NCI-H69 (cell line): ENCODE measurements at regions not wholly inside any gene's neighbourhood (a gene's known extent, or its start where the extent isn't known, plus 50 kb on each side); places are given as distances from the start of the nearest gene placed in this dataset.
"Not testable (repeated sequence)": the region's sequence is repeated elsewhere in the genome, so short reads cannot be mapped to it uniquely, and the experiment has no call there.

Experiments
- DNase-seq: peaks from one replicate; lab custom pipeline; 2025; lab: John Stamatoyannopoulos, UW

- DNase-seq, result peak; percentile 16
Observed at GRCh38 chr17:13212860-13213259, 195.0 kb upstream of the ELAC2 start.

- no peak for DNase-seq
Observed at GRCh38 chr17:13209081-13209480, 191.3 kb upstream of the ELAC2 start.

GRCh38 chr17:13204607-13205237 lies 186.9 kb upstream of the ELAC2 start:
- no peak for DNase-seq

- no peak for DNase-seq
Observed at GRCh38 chr17:13202835-13203234, 185.0 kb upstream of the ELAC2 start.

GRCh38 chr17:13200671-13201070 lies 182.8 kb upstream of the ELAC2 start:
- DNase-seq, result no peak

- DNase-seq, result no peak
Observed at GRCh38 chr17:13199425-13199824, 181.6 kb upstream of the ELAC2 start.

- no peak for DNase-seq
Observed at GRCh38 chr17:13197586-13197985, 179.8 kb upstream of the ELAC2 start.

- peak; percentile 50 for DNase-seq
Observed at GRCh38 chr17:13194887-13195286, 177.1 kb upstream of the ELAC2 start.

GRCh38 chr17:13182854-13183253 lies 165.0 kb upstream of the ELAC2 start:
- peak; percentile 89 for DNase-seq

GRCh38 chr17:13182450-13182849 lies 164.6 kb upstream of the ELAC2 start:
- no peak for DNase-seq

GRCh38 chr17:13181683-13182082 lies 163.9 kb upstream of the ELAC2 start:
- no peak for DNase-seq

- DNase-seq, result no peak
Observed at GRCh38 chr17:13176436-13176835, 158.6 kb upstream of the ELAC2 start.

GRCh38 chr17:13171790-13172189 lies 154.0 kb upstream of the ELAC2 start:
- no peak for DNase-seq

- no peak for DNase-seq
Observed at GRCh38 chr17:13162361-13162760, 144.5 kb upstream of the ELAC2 start.

GRCh38 chr17:13160790-13161189 lies 143.0 kb upstream of the ELAC2 start:
- no peak for DNase-seq

- DNase-seq, result no peak
Observed at GRCh38 chr17:13160296-13160695, 142.5 kb upstream of the ELAC2 start.

- no peak for DNase-seq
Observed at GRCh38 chr17:13158494-13159240, 140.8 kb upstream of the ELAC2 start.

- DNase-seq, result no peak
Observed at GRCh38 chr17:13157656-13158055, 139.8 kb upstream of the ELAC2 start.

GRCh38 chr17:13154930-13155329 lies 137.1 kb upstream of the ELAC2 start:
- DNase-seq, result no peak

- DNase-seq, result peak; percentile 0
Observed at GRCh38 chr17:13154398-13154797, 136.6 kb upstream of the ELAC2 start.

- no peak for DNase-seq
Observed at GRCh38 chr17:13153036-13153435, 135.2 kb upstream of the ELAC2 start.

GRCh38 chr17:13152501-13152900 lies 134.7 kb upstream of the ELAC2 start:
- DNase-seq, result no peak

GRCh38 chr17:13150738-13151137 lies 132.9 kb upstream of the ELAC2 start:
- DNase-seq, result not testable (repeated sequence)

- no peak for DNase-seq
Observed at GRCh38 chr17:13143001-13143400, 125.2 kb upstream of the ELAC2 start.
